Activated CD4-positive, alpha-beta T cell treated with anti-CD3 and anti-CD28 coated beads, Interleukin-10, Interleukin-2, amounts not matched to agents 100 ng/mL and 50 ng/mL, durations not matched to agents 16 hours and 8 hours (primary cell): ENCODE measurements at regions not wholly inside any gene's neighbourhood (a gene's known extent, or its start where the extent isn't known, plus 50 kb on each side); places are given as distances from the start of the nearest gene placed in this dataset.
"Not testable (repeated sequence)": the region's sequence is repeated elsewhere in the genome, so short reads cannot be mapped to it uniquely, and the experiment has no call there.

Source experiments
- DNase-seq: peaks from one replicate; pipeline ENCODE4 v3.0.0-alpha.2; 2020

DNA sequence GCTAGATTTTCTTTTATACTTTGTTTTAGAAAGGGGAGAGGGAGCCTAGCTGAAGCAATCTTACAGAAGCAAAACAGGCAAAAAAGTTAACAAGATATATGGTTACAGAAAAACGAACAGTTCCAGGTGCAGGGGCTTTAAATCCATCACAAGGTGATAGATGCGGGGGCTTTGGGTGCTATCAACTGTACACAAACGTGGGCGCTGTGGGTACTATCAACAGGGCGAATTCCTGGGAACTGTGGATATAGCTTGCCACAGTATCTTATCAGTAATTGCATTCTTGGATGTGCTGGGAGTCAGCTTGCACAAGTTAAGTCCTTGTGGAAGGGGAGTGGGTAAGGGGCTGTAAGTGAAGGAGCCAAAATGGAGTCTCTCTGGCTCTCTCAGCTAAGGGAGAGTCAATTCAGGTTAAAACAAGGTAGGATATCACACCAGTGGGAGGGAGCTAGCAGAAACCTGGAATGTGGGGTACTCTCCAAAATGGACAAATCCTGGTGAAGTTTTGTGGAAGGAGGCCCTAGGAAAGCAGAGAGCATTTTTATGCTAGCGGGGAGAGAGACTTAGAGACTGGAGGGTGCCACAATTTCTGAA, 325.8 kb upstream of the SPHKAP start:
- no peak for DNase-seq

GRCh38 chr2:228503731-228504130, 322.2 kb upstream of the SPHKAP start:
- no peak for DNase-seq

DNA sequence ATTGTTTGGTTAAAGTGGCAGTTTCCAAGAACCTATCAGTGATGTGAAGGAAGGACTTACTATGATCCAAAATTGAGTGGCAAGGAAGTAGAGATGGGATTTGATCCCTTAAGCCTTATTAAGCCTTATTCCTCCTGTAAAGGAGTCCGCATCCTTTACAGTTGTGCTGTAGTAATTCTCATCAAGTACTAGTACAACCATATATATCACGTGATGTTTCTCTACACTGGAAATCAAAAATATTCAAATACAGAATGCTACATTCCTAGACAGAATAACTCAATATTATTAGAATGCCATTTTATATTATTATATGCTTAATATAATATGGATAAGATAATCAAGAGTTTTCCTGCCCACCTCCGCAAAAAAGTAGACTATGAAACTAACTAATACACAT, 312.4 kb upstream of the SPHKAP start:
- no peak for DNase-seq

DNA sequence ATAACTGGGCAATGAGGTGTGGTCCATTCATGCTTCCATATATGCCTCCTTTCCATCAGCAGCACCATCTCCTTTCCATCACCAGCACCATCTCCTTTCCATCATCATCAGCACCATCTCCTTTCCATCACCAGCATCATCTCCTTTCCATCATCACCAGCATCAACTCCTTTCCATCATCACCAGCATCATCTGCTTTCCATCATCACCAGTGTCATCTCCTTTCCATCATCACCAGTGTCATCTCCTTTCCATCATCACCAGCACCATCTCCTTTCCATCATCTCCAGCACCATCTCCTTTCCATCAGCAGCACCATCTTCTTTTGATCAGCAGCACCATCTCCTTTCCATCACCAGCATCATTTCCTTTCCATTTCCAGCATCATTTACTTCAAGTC, 297.5 kb upstream of the SPHKAP start:
- no peak for DNase-seq

DNA sequence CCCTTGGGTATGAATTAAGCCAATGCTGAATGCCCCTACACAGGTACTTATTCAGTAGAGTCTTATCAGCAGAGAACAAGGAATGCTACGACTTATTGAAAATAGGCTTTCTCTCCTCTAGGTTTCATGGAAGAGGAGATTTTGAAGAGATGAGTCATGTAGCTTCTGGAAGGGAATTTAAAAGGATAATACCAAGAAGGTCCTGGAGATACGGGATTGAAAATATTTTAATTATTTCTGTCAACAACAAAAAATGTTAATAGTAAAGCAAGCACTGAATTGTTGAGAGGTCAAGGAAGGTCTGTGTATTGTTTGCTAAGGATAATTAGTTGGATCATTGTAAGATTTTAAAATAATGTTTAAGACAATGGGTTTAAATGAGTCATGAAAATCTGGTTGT, 293.0 kb upstream of the SPHKAP start:
- DNase-seq, result no peak

- no peak for DNase-seq
Measured at GRCh38 chr2:228469721-228470120, 288.2 kb upstream of the SPHKAP start.

DNA sequence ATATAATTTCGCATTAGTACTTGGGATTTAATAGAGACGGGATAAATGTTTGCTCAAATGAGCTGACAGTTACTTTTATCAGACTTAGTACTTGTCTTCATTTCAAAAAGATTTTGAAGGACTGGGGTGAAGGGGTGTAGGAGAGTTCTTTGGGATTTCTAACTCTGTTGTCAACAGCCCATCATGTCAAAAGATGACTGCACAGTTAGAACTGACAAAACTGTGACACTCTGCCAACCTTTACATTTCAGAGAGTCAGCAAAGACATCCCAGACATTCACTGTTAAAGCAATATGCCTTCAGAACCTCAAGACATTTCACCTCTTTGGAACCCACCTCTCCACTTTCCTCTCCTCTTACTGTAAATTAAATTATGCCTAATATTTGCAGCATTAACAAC, 285.4 kb upstream of the SPHKAP start:
- DNase-seq, result no peak

GRCh38 chr2:228465408-228465807, 283.9 kb upstream of the SPHKAP start:
- no peak for DNase-seq

DNA sequence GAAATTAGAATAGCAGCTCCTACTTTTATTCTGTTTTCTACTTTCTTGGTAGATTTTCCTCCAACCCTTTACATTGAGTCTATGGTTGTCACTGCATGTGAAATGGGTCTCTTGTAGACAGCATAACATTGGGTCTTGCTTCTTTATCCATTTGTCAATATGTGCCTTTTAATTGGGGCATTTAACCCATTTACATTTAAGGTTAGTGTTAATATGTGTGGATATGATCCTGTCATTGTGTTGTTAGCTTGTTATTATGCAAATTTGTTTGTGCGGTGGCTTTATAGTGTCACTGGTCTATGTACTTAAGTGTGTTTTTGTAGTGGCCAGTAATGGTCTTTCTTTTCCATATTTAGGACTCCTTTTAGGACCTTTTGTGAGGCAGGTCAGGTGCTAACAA, 276.9 kb upstream of the SPHKAP start:
- DNase-seq, result no peak

- no peak for DNase-seq
Measured at GRCh38 chr2:228447266-228447915, 265.9 kb upstream of the SPHKAP start.

DNA sequence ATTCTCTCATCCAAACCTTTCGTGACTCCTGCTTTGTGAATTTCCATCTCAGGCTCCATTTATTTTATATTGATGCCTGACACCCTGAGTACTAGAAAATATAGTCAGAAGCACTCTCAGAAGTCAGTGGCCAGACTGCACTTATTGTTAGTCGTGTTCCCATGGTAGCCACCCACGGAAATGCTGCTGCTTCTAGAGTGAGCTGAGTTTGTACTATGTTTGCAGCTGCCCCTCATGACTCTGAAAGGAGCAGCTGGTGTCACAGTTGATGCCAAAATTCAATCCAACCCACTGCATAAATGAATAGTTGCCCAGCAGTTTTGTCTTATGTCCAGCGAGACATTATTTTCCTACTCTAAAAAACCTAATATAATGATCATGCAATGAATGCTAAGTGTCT, 265.2 kb upstream of the SPHKAP start:
- DNase-seq, result no peak

DNA sequence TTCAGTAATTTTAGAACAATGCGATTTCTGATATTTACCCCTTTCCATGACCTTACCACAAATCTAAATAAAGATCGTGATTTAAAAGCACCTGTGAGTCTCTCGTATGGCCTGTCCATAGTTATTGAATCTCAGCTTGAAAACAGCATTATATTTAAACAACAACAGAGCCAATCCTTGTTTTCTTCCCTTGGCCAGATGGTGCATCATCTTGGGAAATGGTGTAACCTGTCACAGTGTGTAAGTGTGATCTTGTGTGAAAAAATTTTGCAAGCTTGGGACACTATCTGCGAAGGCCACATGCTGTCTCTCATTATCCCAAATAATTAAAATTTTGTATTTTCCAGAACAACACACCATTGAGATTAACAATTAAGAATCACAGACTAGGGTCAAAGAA, 262.7 kb upstream of the SPHKAP start:
- DNase-seq, result no peak

DNA sequence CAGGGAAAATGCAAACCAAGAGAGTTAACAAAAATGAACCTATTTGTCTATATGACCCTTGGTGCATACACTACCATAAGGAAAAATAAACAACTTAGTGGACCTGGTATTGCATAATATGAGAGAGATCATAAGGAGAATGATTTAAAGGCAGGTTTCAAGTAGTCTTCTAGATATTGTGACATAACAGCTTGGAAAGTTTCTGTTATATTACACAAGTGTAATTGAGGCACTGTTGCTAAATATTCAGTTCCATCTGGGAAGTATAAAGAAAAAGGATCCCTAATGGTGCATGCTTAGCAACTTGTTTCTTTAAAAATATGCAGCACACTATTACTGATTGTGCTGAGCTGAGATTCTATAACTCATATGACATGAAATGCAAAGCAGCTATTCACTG, 252.2 kb upstream of the SPHKAP start:
- DNase-seq, result no peak

DNA sequence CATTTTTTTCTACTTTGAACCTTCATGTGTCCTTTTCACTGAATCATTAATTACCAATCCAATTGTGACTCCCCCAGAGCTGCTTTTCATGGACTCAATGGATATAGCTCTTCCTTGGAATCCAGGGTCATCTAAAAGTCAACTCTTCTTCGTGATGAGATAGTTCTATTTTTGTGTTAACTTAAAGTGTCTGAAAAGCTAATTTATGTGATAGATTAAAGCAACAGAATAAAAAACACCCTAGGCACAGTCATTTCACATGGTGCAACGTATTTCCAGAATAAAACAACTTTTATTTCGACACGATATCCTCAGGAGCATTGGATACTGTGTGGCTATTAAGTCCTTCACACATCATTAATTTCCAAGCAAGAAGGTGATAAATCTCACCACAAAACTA, 250.6 kb upstream of the SPHKAP start:
- DNase-seq, result no peak

- no peak for DNase-seq
Measured at GRCh38 chr2:228430986-228431385, 249.5 kb upstream of the SPHKAP start.

- DNase-seq, result no peak
Measured at GRCh38 chr2:228426502-228427216, 245.2 kb upstream of the SPHKAP start.

GRCh38 chr2:228425411-228426060, 244.0 kb upstream of the SPHKAP start:
- DNase-seq, result not testable (repeated sequence)

GRCh38 chr2:228417956-228418355, 236.5 kb upstream of the SPHKAP start:
- DNase-seq, result no peak

DNA sequence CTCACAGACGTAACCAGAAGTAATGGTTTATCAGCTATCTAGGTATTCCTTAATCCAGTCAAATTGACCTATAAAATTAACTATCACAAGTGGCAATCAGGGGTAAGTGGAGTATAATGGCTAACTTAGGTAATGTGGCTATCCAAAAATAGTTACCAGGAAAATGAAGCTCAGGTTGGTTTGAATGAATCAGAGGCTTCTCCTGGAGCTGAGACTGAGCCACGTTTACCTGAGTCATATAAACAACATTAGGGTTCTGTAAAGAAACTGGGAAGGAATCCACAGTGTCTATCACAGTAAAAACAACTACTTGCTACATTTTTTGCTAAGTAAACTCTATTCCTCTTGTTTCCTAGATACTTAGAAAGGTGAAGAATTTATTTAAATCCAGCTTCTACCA, 236.0 kb upstream of the SPHKAP start:
- DNase-seq, result no peak

- DNase-seq, result no peak
Measured at GRCh38 chr2:228410061-228410460, 228.6 kb upstream of the SPHKAP start.

- DNase-seq, result no peak
Measured at GRCh38 chr2:228409493-228409892, 228.0 kb upstream of the SPHKAP start.

DNA sequence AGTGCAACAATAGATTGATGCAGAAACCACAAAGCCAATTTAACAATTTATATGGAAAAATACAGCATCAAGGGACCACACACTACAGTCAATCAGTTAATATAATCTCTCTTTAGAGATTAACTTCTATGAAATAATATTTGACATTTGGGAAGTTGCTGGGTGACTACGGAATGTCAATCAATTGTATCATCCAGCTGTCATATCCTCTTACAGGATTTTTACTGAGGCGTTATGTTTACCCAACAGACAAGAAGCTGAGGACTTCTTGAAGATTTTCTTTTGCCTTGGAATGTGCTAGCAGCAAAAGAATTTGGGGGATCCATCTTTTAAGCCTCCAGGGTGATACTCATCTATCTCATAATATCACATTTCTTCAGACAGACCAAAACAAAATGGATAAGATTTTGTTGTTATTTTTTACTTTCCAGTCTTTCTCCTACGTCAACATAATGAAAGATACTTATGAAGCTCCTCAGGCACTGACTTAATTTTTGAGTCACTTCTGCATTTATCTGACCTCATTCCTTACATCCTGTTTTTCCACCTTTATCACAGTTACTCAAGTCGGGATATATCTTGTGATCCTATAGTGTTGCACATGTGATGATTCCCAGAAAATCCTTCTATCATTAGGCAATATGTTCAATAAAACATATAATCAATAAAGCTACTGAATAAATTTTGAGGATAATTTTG, 227.2 kb upstream of the SPHKAP start:
- DNase-seq, result no peak

DNA sequence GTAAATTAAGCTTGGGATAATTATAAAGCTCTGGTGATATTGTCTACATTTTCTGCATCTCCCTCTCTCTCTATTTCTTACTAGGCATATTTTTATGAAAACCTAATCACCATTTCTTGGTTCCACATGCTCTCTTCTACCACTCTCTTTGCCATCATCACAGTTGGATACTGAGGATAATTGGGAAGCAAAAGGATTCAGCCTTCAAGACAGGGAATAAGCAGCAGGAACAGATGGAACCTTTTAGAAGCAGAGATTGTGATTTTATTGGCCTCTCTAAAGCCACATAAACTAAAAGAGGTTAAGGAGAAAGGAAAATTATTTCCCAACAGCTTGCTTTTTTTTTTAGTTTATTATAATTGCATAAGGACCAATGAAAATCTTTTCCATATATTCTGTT, 226.3 kb upstream of the SPHKAP start:
- DNase-seq, result no peak
